H9 (cell line): ENCODE measurements at regions not wholly inside any gene's neighbourhood (a gene's known extent, or its start where the extent isn't known, plus 50 kb on each side); places are given as distances from the start of the nearest gene placed in this dataset.
A peak's percentile ranks its signal among the peaks of the same experiment; 100 is the strongest.

Experiments used
- DNase-seq: peaks from one replicate; pipeline ENCODE4 v3.0.0-alpha.2; 2017
- H2AFZ ChIP-seq: one replicate; pipeline ENCODE4 v1.6.1; 2013; ENCODE audit warnings: mild to moderate bottlenecking, low read length, control low read depth, moderate library complexity
- H2AK5ac ChIP-seq: 2 replicates; pipeline ENCODE4 v1.6.1; 2013; ENCODE audit warnings: low read length, control low read depth, mixed read lengths; ENCODE audit not compliant: insufficient read length
- H2BK120ac ChIP-seq: one replicate; pipeline ENCODE4 v1.6.1; 2013; ENCODE audit warnings: low read depth, mild to moderate bottlenecking, low read length, control low read depth, inconsistent platforms; ENCODE audit not compliant: poor library complexity, severe bottlenecking
- H2BK12ac ChIP-seq: 2 replicates; pipeline ENCODE4 v1.6.1; 2013; ENCODE audit warnings: low read length, control low read depth, mixed read lengths, low read depth; ENCODE audit not compliant: insufficient read length
- H2BK15ac ChIP-seq: 2 replicates; pipeline ENCODE4 v1.6.1; 2013; ENCODE audit warnings: low read depth, low read length, control low read depth
- H2BK20ac ChIP-seq: one replicate; pipeline ENCODE4 v1.6.1; 2013; ENCODE audit warnings: low read depth, mild to moderate bottlenecking, low read length, control low read depth, inconsistent platforms; ENCODE audit not compliant: poor library complexity, severe bottlenecking
- H2BK5ac ChIP-seq: 2 replicates; pipeline ENCODE4 v1.6.1; 2013; ENCODE audit warnings: low read length, control low read depth, mixed read lengths; ENCODE audit not compliant: insufficient read length
- H3K14ac ChIP-seq: 2 replicates; pipeline ENCODE4 v1.6.1; 2013; ENCODE audit warnings: low read length, control low read depth; ENCODE audit not compliant: insufficient read depth
- H3K18ac ChIP-seq: 2 replicates; pipeline ENCODE4 v1.6.1; 2013; ENCODE audit warnings: low read depth, mild to moderate bottlenecking, mixed read lengths, low read length, control low read depth; ENCODE audit not compliant: insufficient read length
- H3K23ac ChIP-seq: 2 replicates; pipeline ENCODE4 v1.6.1; 2013; ENCODE audit warnings: low read length, control low read depth, mixed read lengths, low read depth; ENCODE audit not compliant: insufficient read length
- H3K23me2 ChIP-seq: 2 replicates; pipeline ENCODE4 v1.6.1; 2013; ENCODE audit warnings: low read depth, mild to moderate bottlenecking, mixed read lengths, low read length, control low read depth; ENCODE audit not compliant: insufficient read length, poor library complexity, severe bottlenecking
- H3K27ac ChIP-seq: 2 replicates; pipeline ENCODE4 v1.5.1; 2013; ENCODE audit warnings: low read length, control low read depth, mixed read lengths, low read depth; ENCODE audit not compliant: insufficient read length
- H3K27me3 ChIP-seq: 2 replicates; pipeline ENCODE4 v1.6.1; 2013; ENCODE audit warnings: low read length, control low read depth, inconsistent platforms; ENCODE audit not compliant: insufficient read depth
- H3K4ac ChIP-seq: 2 replicates; pipeline ENCODE4 v1.6.1; 2013; ENCODE audit warnings: low read depth, mild to moderate bottlenecking, control low read depth, inconsistent platforms, low read length, moderate library complexity
- H3K4me1 ChIP-seq: 2 replicates; pipeline ENCODE4 v1.6.1; 2013; ENCODE audit warnings: low read length, control low read depth, inconsistent platforms; ENCODE audit not compliant: insufficient read depth
- H3K4me2 ChIP-seq: 2 replicates; pipeline ENCODE4 v1.6.1; 2013; ENCODE audit warnings: low read length, control low read depth, mixed read lengths; ENCODE audit not compliant: insufficient read length, insufficient read depth
- H3K56ac ChIP-seq: 2 replicates; pipeline ENCODE4 v1.6.1; 2013; ENCODE audit warnings: low read depth, mild to moderate bottlenecking, mixed read lengths, low read length, control low read depth; ENCODE audit not compliant: insufficient read length
- H3K79me1 ChIP-seq: 2 replicates; pipeline ENCODE4 v1.6.1; 2013; ENCODE audit warnings: low read depth, mild to moderate bottlenecking, moderate library complexity, low read length, control low read depth, inconsistent platforms; ENCODE audit not compliant: insufficient read depth, poor library complexity, severe bottlenecking
- H3K79me2 ChIP-seq: 2 replicates; pipeline ENCODE4 v1.6.1; 2013; ENCODE audit warnings: low read length, control low read depth, inconsistent platforms; ENCODE audit not compliant: insufficient read depth
- H3K9ac ChIP-seq: 2 replicates; pipeline ENCODE4 v1.6.1; 2013; ENCODE audit warnings: low read length, control low read depth, mixed read lengths; ENCODE audit not compliant: insufficient read length; ENCODE audit errors: extremely low read depth
- H3K9me3 ChIP-seq: one replicate; pipeline ENCODE4 v1.6.1; 2013; ENCODE audit warnings: low read depth, low read length, inconsistent platforms; ENCODE audit not compliant: control insufficient read depth
- H3T11ph ChIP-seq: one replicate; pipeline ENCODE4 v1.6.1; 2013; ENCODE audit warnings: mild to moderate bottlenecking, low read length, control low read depth, inconsistent platforms
- H4K20me1 ChIP-seq: one replicate; pipeline ENCODE4 v1.6.1; 2013; ENCODE audit not compliant: control insufficient read depth, insufficient read length, insufficient read depth
- H4K5ac ChIP-seq: 2 replicates; pipeline ENCODE4 v1.6.1; 2013; ENCODE audit warnings: low read depth, mild to moderate bottlenecking, mixed read lengths, low read length, control low read depth; ENCODE audit not compliant: insufficient read length
- H4K8ac ChIP-seq: replicated peaks from 2 replicates; pipeline ENCODE4 v1.6.1; 2013; ENCODE audit warnings: low read length, control low read depth, mixed read lengths, low read depth; ENCODE audit not compliant: insufficient read length
- H4K91ac ChIP-seq: 2 replicates; pipeline ENCODE4 v1.6.1; 2013; ENCODE audit warnings: low read depth, mild to moderate bottlenecking, moderate library complexity, mixed read lengths, low read length, control low read depth; ENCODE audit not compliant: insufficient read length
- H3K27ac Mint-ChIP-seq, 3 experiments: 2 replicates in 2 of 3; 3 replicates in 1 of 3; pipeline ENCODE4 v1.8.0; 2020 to 2021; ENCODE audit warnings: mixed read lengths in 3 of 3, mild to moderate bottlenecking in 1 of 3, moderate library complexity in 1 of 3
- H3K27me3 Mint-ChIP-seq: 2 replicates; pipeline ENCODE4 v1.8.0; 2021; ENCODE audit warnings: low read depth, mild to moderate bottlenecking, moderate library complexity, mixed read lengths
- H3K36me3 Mint-ChIP-seq, 3 experiments: 2 replicates in 2 of 3; 3 replicates in 1 of 3; pipeline ENCODE4 v1.8.0; 2020 to 2021; ENCODE audit warnings: low read depth in 3 of 3, mixed read lengths in 3 of 3; ENCODE audit not compliant: insufficient read depth in 1 of 3
- H3K4me1 Mint-ChIP-seq, 2 experiments: 2 replicates each; pipeline ENCODE4 v1.8.0; 2020; ENCODE audit warnings: mixed read lengths in 2 of 2
- H3K4me3 Mint-ChIP-seq, 2 experiments: 2 replicates in 1 of 2; 3 replicates in 1 of 2; pipeline ENCODE4 v1.8.0; 2020 to 2021; ENCODE audit warnings: mild to moderate bottlenecking in 2 of 2, mixed read lengths in 2 of 2, moderate library complexity in 1 of 2
- H3K9me3 Mint-ChIP-seq, 2 experiments: 2 replicates in 1 of 2; 3 replicates in 1 of 2; pipeline ENCODE4 v1.8.0; 2020; ENCODE audit warnings: mild to moderate bottlenecking in 2 of 2, mixed read lengths in 2 of 2, moderate library complexity in 1 of 2
- CTCF ChIP-seq: fragments of 200-600 bp; sonication (generic); conservative IDR thresholded peaks from 3 replicates; pipeline ENCODE4 v1.8.0; 2021; ENCODE audit warnings: antibody characterized with exemption, mild to moderate bottlenecking
- WGBS: extraction: QIAGEN DNeasy Blood & Tissue Kit; methylation state at CpG from one replicate; pipeline ENCODE4 v1.1.7; 2013; ENCODE audit warnings: missing lambda C conversion rate, low lambda C conversion rate, mixed read lengths; ENCODE audit not compliant: insufficient read length; ENCODE audit errors: extremely low coverage; 5-methylcytosine and 5-hydroxymethylcytosine counted together

GRCh38 chr3:76131396-76132153, 346.2 kb upstream of the ZNF717 start:
- no peak overlapping the region for H4K8ac ChIP-seq
- no peak overlapping the region for H3T11ph ChIP-seq
- H2BK15ac ChIP-seq: no peak overlapping the region
- no peaks in the 10 kb centered on the region for H3K9me3 ChIP-seq
- no peak overlapping the region for H4K5ac ChIP-seq
- H2BK120ac ChIP-seq: no peak overlapping the region
- H3K23ac ChIP-seq: no peak overlapping the region
- H3K23me2 ChIP-seq: no peaks in the 10 kb centered on the region
- no peak overlapping the region for H3K14ac ChIP-seq
- H3K79me2 ChIP-seq: no peaks in the 10 kb centered on the region
- H3K18ac ChIP-seq: no peak overlapping the region
- H3K56ac ChIP-seq: no peak overlapping the region
- H3K9ac ChIP-seq: no peak overlapping the region
- Mint-ChIP-seq H3K9me3 (no peaks in the 10 kb centered on the region), H3K4me1 (peaks cover 4 to 8% of the 10 kb centered on the region in 2 experiments; a peak in 2 of 4 replicates), H3K4me3 (no peak overlapping the region), H3K27ac (peak overlapping the region in 2 of 3 experiments; percentile 12 to 63; a peak in 3 of 7 replicates), H3K36me3 (no peaks in the 10 kb centered on the region), H3K27me3 (no peaks in the 10 kb centered on the region)
- no peak for DNase-seq
- no peaks in the 10 kb centered on the region for H4K20me1 ChIP-seq
- H3K4me1 ChIP-seq: no peaks in the 10 kb centered on the region; the same call in 1 of the 2 replicates
- H3K79me1 ChIP-seq: no peaks in the 10 kb centered on the region
- no peak overlapping the region for H3K4me2 ChIP-seq
- no peak overlapping the region for H3K27ac ChIP-seq
- no peak overlapping the region for H2AK5ac ChIP-seq
- H2BK20ac ChIP-seq: no peak overlapping the region
- no CpG with 5 or more reads among the region's 7 CpGs for WGBS
- H3K4ac ChIP-seq: no peak overlapping the region
- no peak overlapping the region for H2BK5ac ChIP-seq
- H2BK12ac ChIP-seq: no peak overlapping the region
- H3K27me3 ChIP-seq: no peaks in the 10 kb centered on the region
- no peak for TF ChIP-seq CTCF
- no peak overlapping the region for H2AFZ ChIP-seq
- no peak overlapping the region for H4K91ac ChIP-seq
